Transverse colon (tissue), 4 donors: ENCODE measurements at regions not wholly inside any gene's neighbourhood (a gene's known extent, or its start where the extent isn't known, plus 50 kb on each side); places are given as distances from the start of the nearest gene placed in this dataset.

ENCODE experiments used
- DNase-seq: peaks from one replicate; pipeline ENCODE4 v3.0.0-alpha.2; 2019
- H3K27ac ChIP-seq, 4 donors: fragments of 200-600 bp; sonication (generic); 2 replicates each; pipeline ENCODE4 v1.5.1; 2016 to 2018; ENCODE audit warnings: inconsistent platforms in 4 of 4
- H3K27me3 ChIP-seq: fragments of 200-600 bp; sonication (generic); 2 replicates; pipeline ENCODE4 v1.5.1; 2017; ENCODE audit warnings: inconsistent platforms
- H3K36me3 ChIP-seq, 4 donors: fragments of 200-600 bp; sonication (generic); 2 replicates each; pipeline ENCODE4 v1.5.1; 2017 to 2019; ENCODE audit warnings: inconsistent platforms in 4 of 4
- H3K4me1 ChIP-seq, 4 donors: fragments of 200-600 bp; sonication (generic); 2 replicates each; pipeline ENCODE4 v1.5.1; 2017 to 2020; ENCODE audit warnings: inconsistent platforms in 4 of 4
- H3K4me3 ChIP-seq, 4 donors: fragments of 200-600 bp; sonication (generic); 1 replicate in 1 of 4; 2 replicates in 3 of 4; pipeline versions ENCODE4 v1.5.1 to v1.6.1; 2017 to 2019; ENCODE audit warnings: inconsistent platforms in 4 of 4
- H3K9me3 ChIP-seq, 2 donors: fragments of 200-600 bp; sonication (generic); 2 replicates each; pipeline ENCODE4 v1.5.1; 2017 to 2019; ENCODE audit warnings: inconsistent platforms in 2 of 2
- CTCF ChIP-seq, 5 experiments: fragments of 200-600 bp in 3 of 5; fragments of 450-650 bp in 2 of 5; sonication (generic) in 3 of 5; IDR thresholded peaks; 1 replicate in 2 of 5; 2 replicates in 3 of 5; pipeline ENCODE4 v1.5.1; 2016 to 2017; ENCODE audit warnings: antibody characterized with exemption in 5 of 5, inconsistent platforms in 3 of 5, mild to moderate bottlenecking in 2 of 5, moderate library complexity in 1 of 5
- EP300 ChIP-seq: sonication (generic); formaldehyde crosslinking; IDR thresholded peaks from one replicate; pipeline ENCODE4 v1.6.1; 2017; ENCODE audit warnings: antibody characterized with exemption, low read depth
- POLR2A ChIP-seq: fragments of 450-650 bp; IDR thresholded peaks from one replicate; pipeline ENCODE4 v1.6.1; 2016; ENCODE audit warnings: antibody characterized with exemption, mild to moderate bottlenecking, moderate library complexity
- POLR2AphosphoS5 ChIP-seq, 3 donors: sonication (generic); formaldehyde crosslinking; IDR thresholded peaks; one replicate each; pipeline ENCODE4 v1.6.1; 2016; ENCODE audit warnings: antibody characterized with exemption in 3 of 3
- WGBS, 2 donors: methylation state at CpG; one replicate each; pipeline ENCODE4 v1.1.5; 2018; ENCODE audit warnings: low coverage in 1 of 2; 5-methylcytosine and 5-hydroxymethylcytosine counted together
- in situ Hi-C, 4 donors: fragments of 200-750 bp; cut with MboI; loops; one replicate each; pipeline versions ENCODE4 v1.15.0 to v1.15.1; 2017; ENCODE audit warnings: low sequenced_read_pairs in 3 of 4, low pct_ligation_motif_present in 1 of 4, low pct_unique_long_range_greater_than_20kb in 1 of 4
- intact Hi-C: fragments of 100-400 bp; cut with DNase I; formaldehyde crosslinking; loops from one replicate; pipeline ENCODE4 v1.15.1; 2023; ENCODE audit warnings: low total_unique reads

GRCh38 chr11:24093375-24093774 lies 403.5 kb upstream of the LUZP2 start:
- in situ Hi-C loops (no loop called here), intact Hi-C loops (no loop called here)
- H3K4me1 ChIP-seq = peaks cover 0 to 12% (median 4%) of the 10 kb centered on the region in 4 donors
- H3K9me3 ChIP-seq = no peaks in the 10 kb centered on the region
- H3K36me3 ChIP-seq = no peaks in the 10 kb centered on the region
- H3K27ac ChIP-seq = no peak overlapping the region
- 46 to 53% methylated on average over 2 of the region's 2 CpGs for WGBS, 2 donors
- H3K27me3 ChIP-seq = no peaks in the 10 kb centered on the region
- no peak for DNase-seq
- H3K4me3 ChIP-seq = no peak overlapping the region
- no peak for TF ChIP-seq CTCF (IDR thresholded peaks at IDR 0.05)
- TF ChIP-seq POLR2A = no peak
- no peak for TF ChIP-seq EP300
- TF ChIP-seq POLR2AphosphoS5 (IDR thresholded peaks at IDR 0.05) = no peak

GRCh38 chr11:24108609-24109008 lies 388.2 kb upstream of the LUZP2 start:
- H3K9me3 ChIP-seq = peaks cover 14 to 15% of the 10 kb centered on the region in 2 donors
- 79 to 84% methylated on average over 3 of the region's 3 CpGs for WGBS, 2 donors
- no peaks in the 10 kb centered on the region for H3K36me3 ChIP-seq
- DNase-seq = no peak
- H3K4me3 ChIP-seq = no peak overlapping the region
- no peaks in the 10 kb centered on the region for H3K4me1 ChIP-seq
- TF ChIP-seq POLR2AphosphoS5 (IDR thresholded peaks at IDR 0.05) (no peak), POLR2A (no peak), CTCF (IDR thresholded peaks at IDR 0.05) (no peak), EP300 (no peak)
- H3K27me3 ChIP-seq = no peaks in the 10 kb centered on the region
- intact Hi-C loops = no loop called here
- no peak overlapping the region for H3K27ac ChIP-seq
- in situ Hi-C loops = no loop called here

GRCh38 chr11:24122291-24122690 lies 374.6 kb upstream of the LUZP2 start:
- Histone ChIP-seq H3K4me1 (no peaks in the 10 kb centered on the region), H3K27me3 (no peaks in the 10 kb centered on the region), H3K36me3 (no peaks in the 10 kb centered on the region), H3K4me3 (no peak overlapping the region), H3K27ac (no peak overlapping the region), H3K9me3 (no peaks in the 10 kb centered on the region)
- 42 to 64% methylated on average over 3 of the region's 3 CpGs for WGBS, 2 donors
- no peak for DNase-seq
- intact Hi-C loops (no loop called here), in situ Hi-C loops (no loop called here)
- TF ChIP-seq POLR2AphosphoS5 (IDR thresholded peaks at IDR 0.05) = no peak
- no peak for TF ChIP-seq EP300
- no peak for TF ChIP-seq POLR2A
- TF ChIP-seq CTCF (IDR thresholded peaks at IDR 0.05) = no peak

GRCh38 chr11:24124876-24125275 lies 372.0 kb upstream of the LUZP2 start:
- Histone ChIP-seq H3K36me3 (no peaks in the 10 kb centered on the region), H3K4me1 (no peaks in the 10 kb centered on the region), H3K9me3 (no peaks in the 10 kb centered on the region), H3K27ac (no peak overlapping the region), H3K4me3 (no peak overlapping the region), H3K27me3 (no peaks in the 10 kb centered on the region)
- TF ChIP-seq EP300 = no peak
- no peak for TF ChIP-seq CTCF (IDR thresholded peaks at IDR 0.05)
- no peak for TF ChIP-seq POLR2A
- TF ChIP-seq POLR2AphosphoS5 (IDR thresholded peaks at IDR 0.05) = no peak
- no peak for DNase-seq
- WGBS, 2 donors = 75 to 78% methylated on average over 3 to 4 of the region's 4 CpGs
- in situ Hi-C loops (no loop called here), intact Hi-C loops (loop anchor here (5.0 kb wide), 1 partner anchor 1723 kb away; no protein-coding TSS in a partner anchor)
